GM23338 (cell line): ENCODE measurements at regions not wholly inside any gene's neighbourhood (a gene's known extent, or its start where the extent isn't known, plus 50 kb on each side); places are given as distances from the start of the nearest gene placed in this dataset.

Experiments
- ATAC-seq: fragments of 200-7000 bp; cut with Tn5 transposase; 3 replicates; pipeline ENCODE4 v1.9.1; 2020
- DNase-seq: peaks from one replicate; pipeline ENCODE4 v3.0.0-alpha.2; 2015; ENCODE audit warnings: low spot score
- H2AFZ ChIP-seq: fragments of 200-600 bp; sonication (generic); 2 replicates; pipeline ENCODE4 v1.8.0; 2016; ENCODE audit warnings: antibody characterized with exemption, mild to moderate bottlenecking, moderate library complexity
- H3F3A ChIP-seq: fragments of 200-600 bp; sonication (generic); replicated peaks from 2 replicates; pipeline ENCODE4 v1.8.0; 2017; ENCODE audit warnings: antibody characterized with exemption, mixed run types, low read depth
- H3K27ac ChIP-seq: fragments of 200-600 bp; sonication (generic); 2 replicates; pipeline ENCODE4 v1.6.1; 2016; ENCODE audit warnings: low read depth
- H3K27me3 ChIP-seq: fragments of 200-600 bp; sonication (generic); 2 replicates; pipeline ENCODE4 v1.8.0; 2016; ENCODE audit warnings: mild to moderate bottlenecking, mixed run types, moderate library complexity; ENCODE audit not compliant: insufficient read depth
- H3K36me3 ChIP-seq: fragments of 200-600 bp; sonication (generic); 2 replicates; pipeline ENCODE4 v1.8.0; 2016; ENCODE audit warnings: mild to moderate bottlenecking; ENCODE audit not compliant: insufficient read depth
- H3K4me1 ChIP-seq: fragments of 200-600 bp; sonication (generic); 2 replicates; pipeline ENCODE4 v1.8.0; 2016; ENCODE audit warnings: mild to moderate bottlenecking, moderate library complexity; ENCODE audit not compliant: insufficient read depth
- H3K4me2 ChIP-seq: fragments of 200-600 bp; sonication (generic); 2 replicates; pipeline ENCODE4 v1.7.1; 2017; ENCODE audit warnings: mixed run types
- H3K4me3 ChIP-seq: fragments of 200-600 bp; sonication (generic); 2 replicates; pipeline ENCODE4 v1.6.1; 2016; ENCODE audit warnings: mixed run types
- H3K79me2 ChIP-seq: fragments of 200-600 bp; sonication (generic); replicated peaks from 2 replicates; pipeline ENCODE4 v1.8.0; 2017; ENCODE audit warnings: mild to moderate bottlenecking; ENCODE audit not compliant: insufficient read depth
- H3K9me2 ChIP-seq: fragments of 200-600 bp; sonication (generic); 2 replicates; pipeline ENCODE4 v1.8.0; 2017; ENCODE audit not compliant: insufficient read depth
- H4K20me1 ChIP-seq: fragments of 200-600 bp; sonication (generic); replicated peaks from 2 replicates; pipeline ENCODE4 v1.8.0; 2017; ENCODE audit warnings: mild to moderate bottlenecking; ENCODE audit not compliant: insufficient read depth
- H3K27ac Mint-ChIP-seq: 2 replicates; pipeline ENCODE4 v1.8.0; 2020; ENCODE audit warnings: inconsistent platforms, mild to moderate bottlenecking, moderate library complexity, mixed read lengths
- H3K27me3 Mint-ChIP-seq: 3 replicates; pipeline ENCODE4 v1.8.0; 2022; ENCODE audit warnings: low read depth, mild to moderate bottlenecking, moderate library complexity, mixed read lengths, inconsistent platforms; ENCODE audit not compliant: insufficient read depth, poor library complexity
- H3K36me3 Mint-ChIP-seq: 3 replicates; pipeline ENCODE4 v1.8.0; 2021; ENCODE audit warnings: low read depth, mild to moderate bottlenecking, inconsistent platforms, moderate library complexity, mixed read lengths
- H3K4me1 Mint-ChIP-seq: 3 replicates; pipeline ENCODE4 v1.8.0; 2020; ENCODE audit warnings: mild to moderate bottlenecking, inconsistent platforms, mixed read lengths
- H3K4me3 Mint-ChIP-seq: 3 replicates; pipeline ENCODE4 v1.8.0; 2021; ENCODE audit warnings: moderate library complexity, mild to moderate bottlenecking, inconsistent platforms, mixed read lengths
- H3K9me3 Mint-ChIP-seq: 3 replicates; pipeline ENCODE4 v1.8.0; 2020; ENCODE audit warnings: moderate library complexity, mild to moderate bottlenecking, inconsistent platforms, mixed read lengths
- CREB1 ChIP-seq: fragments of 250-450 bp; sonication (Bioruptor Pico); IDR thresholded peaks from 2 replicates; pipeline ENCODE4 v1.5.0; 2020; ENCODE audit warnings: low read depth, mild to moderate bottlenecking, moderate library complexity
- EZH2 ChIP-seq: fragments of 200-600 bp; sonication (generic); IDR thresholded peaks from one replicate; pipeline ENCODE4 v1.8.0; 2017; ENCODE audit warnings: antibody characterized with exemption, mild to moderate bottlenecking, low read depth; ENCODE audit not compliant: unreplicated experiment
- EZH2phosphoT487 ChIP-seq: fragments of 200-600 bp; sonication (generic); IDR thresholded peaks from one replicate; pipeline ENCODE4 v1.8.1; 2018; ENCODE audit warnings: antibody characterized with exemption; ENCODE audit not compliant: unreplicated experiment
- JUNB ChIP-seq: IDR thresholded peaks from one replicate; pipeline ENCODE4 v1.6.1; 2016; ENCODE audit warnings: antibody characterized with exemption; ENCODE audit not compliant: unreplicated experiment
- POLR2AphosphoS5 ChIP-seq: IDR thresholded peaks from 2 replicates; pipeline ENCODE4 v1.6.1; 2016; ENCODE audit warnings: antibody characterized with exemption, low read depth
- ZNF331 ChIP-seq: fragments of 250-450 bp; sonication (Bioruptor Pico); IDR thresholded peaks from 2 replicates; pipeline ENCODE4 v1.5.0; 2020; ENCODE audit warnings: low read depth, mild to moderate bottlenecking, moderate library complexity
- TF ChIP-seq, protein P1 (sequence below), 2 experiments: fragments of 200-600 bp in 1 of 2; sonication (generic) in 1 of 2; conservative IDR thresholded peaks; 2 replicates each; pipeline versions ENCODE4 v1.5.1 to v1.6.1; 2016 to 2017; ENCODE audit warnings: antibody characterized with exemption in 2 of 2, low read depth in 2 of 2, mild to moderate bottlenecking in 2 of 2, moderate library complexity in 1 of 2
- TF ChIP-seq, protein P2 (sequence below): IDR thresholded peaks from one replicate; pipeline ENCODE4 v1.6.1; 2018; ENCODE audit warnings: antibody characterized with exemption; ENCODE audit not compliant: unreplicated experiment
- TF ChIP-seq, protein P3 (sequence below): fragments of 250-450 bp; sonication (Bioruptor Pico); IDR thresholded peaks from 2 replicates; pipeline ENCODE4 v1.5.0; 2020; ENCODE audit warnings: mild to moderate bottlenecking, moderate library complexity

DNA sequence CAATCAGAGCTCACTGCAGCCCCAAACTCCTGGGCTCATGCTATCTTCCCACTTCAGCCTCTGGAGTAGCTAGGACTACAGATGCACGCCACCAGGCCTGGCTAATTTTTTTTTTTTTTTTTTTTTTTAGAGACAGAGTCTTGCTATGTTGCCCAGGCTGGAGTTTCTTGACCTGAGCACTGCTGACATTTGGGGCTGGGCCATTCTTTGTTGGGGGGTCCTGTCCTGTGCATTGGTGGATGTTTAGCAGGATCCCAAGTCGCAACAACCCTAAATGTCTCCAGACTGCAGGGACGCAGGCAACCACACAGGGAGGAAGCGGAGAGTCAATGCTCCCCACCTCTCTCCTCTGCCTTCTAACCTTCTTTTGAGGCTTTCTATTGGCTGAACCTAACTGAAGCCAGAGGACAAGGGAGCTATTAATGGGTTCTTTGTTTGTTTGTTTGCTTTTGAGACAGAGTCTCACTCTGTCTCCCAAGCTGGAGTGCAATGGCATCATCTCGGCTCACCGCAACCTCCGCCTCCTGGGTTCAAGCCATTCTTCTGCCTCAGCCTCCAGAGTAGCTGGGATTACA, 58.3 kb upstream of the ADGRE5 start:
- H3K27ac Mint-ChIP-seq = no peak overlapping the region
- H3K4me1 Mint-ChIP-seq = peaks cover 9% of the 10 kb centered on the region; the same call in 2 of the 3 replicates

DNA sequence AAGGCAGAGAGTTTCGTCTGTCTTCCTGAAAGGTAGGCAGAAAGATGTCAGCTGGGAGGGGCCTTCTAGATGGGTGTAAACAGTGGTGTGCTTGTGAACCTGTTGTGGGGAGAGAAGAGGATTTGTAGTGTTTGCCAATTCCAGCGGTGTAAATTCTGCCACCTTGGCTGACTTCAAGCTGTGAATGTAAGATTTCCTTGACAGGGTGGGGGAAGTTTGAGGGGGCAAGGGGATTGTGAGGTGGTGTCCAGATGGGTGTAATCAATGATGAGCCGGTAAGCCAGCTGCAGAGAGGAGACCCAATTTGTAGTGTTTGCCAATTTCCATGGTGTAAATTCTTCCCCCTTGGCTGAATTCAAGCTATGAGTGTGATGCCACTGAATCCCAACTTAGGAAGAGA, 61.0 kb upstream of the ADGRE5 start:
- H3K4me1 ChIP-seq = no peaks in the 10 kb centered on the region
- Mint-ChIP-seq H3K4me3 (no peak overlapping the region), H3K9me3 (peaks cover 16% of the 10 kb centered on the region), H3K27ac (no peak overlapping the region), H3K36me3 (peaks cover 7% of the 10 kb centered on the region; the same call in 1 of the 3 replicates), H3K27me3 (peaks cover 16% of the 10 kb centered on the region), H3K4me1 (peaks cover 7% of the 10 kb centered on the region; the same call in 2 of the 3 replicates)
- H3K4me2 ChIP-seq = no peak overlapping the region
- ATAC-seq (no peak), DNase-seq (no peak)
- H3K79me2 ChIP-seq = no peaks in the 10 kb centered on the region
- no peaks in the 10 kb centered on the region for H4K20me1 ChIP-seq
- no peaks in the 10 kb centered on the region for H3F3A ChIP-seq
- no peaks in the 10 kb centered on the region for H3K9me2 ChIP-seq
- H2AFZ ChIP-seq = no peak overlapping the region
- TF ChIP-seq CREB1 (CRISPR knock-in tag) (no peak), POLR2AphosphoS5 (no peak), ZNF331 (CRISPR knock-in tag) (no peak), JUNB (no peak), EZH2 (no peak), EZH2phosphoT487 (no peak)
- TF ChIP-seq, protein P1, sequence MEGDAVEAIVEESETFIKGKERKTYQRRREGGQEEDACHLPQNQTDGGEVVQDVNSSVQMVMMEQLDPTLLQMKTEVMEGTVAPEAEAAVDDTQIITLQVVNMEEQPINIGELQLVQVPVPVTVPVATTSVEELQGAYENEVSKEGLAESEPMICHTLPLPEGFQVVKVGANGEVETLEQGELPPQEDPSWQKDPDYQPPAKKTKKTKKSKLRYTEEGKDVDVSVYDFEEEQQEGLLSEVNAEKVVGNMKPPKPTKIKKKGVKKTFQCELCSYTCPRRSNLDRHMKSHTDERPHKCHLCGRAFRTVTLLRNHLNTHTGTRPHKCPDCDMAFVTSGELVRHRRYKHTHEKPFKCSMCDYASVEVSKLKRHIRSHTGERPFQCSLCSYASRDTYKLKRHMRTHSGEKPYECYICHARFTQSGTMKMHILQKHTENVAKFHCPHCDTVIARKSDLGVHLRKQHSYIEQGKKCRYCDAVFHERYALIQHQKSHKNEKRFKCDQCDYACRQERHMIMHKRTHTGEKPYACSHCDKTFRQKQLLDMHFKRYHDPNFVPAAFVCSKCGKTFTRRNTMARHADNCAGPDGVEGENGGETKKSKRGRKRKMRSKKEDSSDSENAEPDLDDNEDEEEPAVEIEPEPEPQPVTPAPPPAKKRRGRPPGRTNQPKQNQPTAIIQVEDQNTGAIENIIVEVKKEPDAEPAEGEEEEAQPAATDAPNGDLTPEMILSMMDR (conservative IDR thresholded peaks at IDR 0.05; ENCODE audit: low read depth in 2 of 2) = no peak
- TF ChIP-seq, protein P2, sequence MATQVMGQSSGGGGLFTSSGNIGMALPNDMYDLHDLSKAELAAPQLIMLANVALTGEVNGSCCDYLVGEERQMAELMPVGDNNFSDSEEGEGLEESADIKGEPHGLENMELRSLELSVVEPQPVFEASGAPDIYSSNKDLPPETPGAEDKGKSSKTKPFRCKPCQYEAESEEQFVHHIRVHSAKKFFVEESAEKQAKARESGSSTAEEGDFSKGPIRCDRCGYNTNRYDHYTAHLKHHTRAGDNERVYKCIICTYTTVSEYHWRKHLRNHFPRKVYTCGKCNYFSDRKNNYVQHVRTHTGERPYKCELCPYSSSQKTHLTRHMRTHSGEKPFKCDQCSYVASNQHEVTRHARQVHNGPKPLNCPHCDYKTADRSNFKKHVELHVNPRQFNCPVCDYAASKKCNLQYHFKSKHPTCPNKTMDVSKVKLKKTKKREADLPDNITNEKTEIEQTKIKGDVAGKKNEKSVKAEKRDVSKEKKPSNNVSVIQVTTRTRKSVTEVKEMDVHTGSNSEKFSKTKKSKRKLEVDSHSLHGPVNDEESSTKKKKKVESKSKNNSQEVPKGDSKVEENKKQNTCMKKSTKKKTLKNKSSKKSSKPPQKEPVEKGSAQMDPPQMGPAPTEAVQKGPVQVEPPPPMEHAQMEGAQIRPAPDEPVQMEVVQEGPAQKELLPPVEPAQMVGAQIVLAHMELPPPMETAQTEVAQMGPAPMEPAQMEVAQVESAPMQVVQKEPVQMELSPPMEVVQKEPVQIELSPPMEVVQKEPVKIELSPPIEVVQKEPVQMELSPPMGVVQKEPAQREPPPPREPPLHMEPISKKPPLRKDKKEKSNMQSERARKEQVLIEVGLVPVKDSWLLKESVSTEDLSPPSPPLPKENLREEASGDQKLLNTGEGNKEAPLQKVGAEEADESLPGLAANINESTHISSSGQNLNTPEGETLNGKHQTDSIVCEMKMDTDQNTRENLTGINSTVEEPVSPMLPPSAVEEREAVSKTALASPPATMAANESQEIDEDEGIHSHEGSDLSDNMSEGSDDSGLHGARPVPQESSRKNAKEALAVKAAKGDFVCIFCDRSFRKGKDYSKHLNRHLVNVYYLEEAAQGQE = no peak
- TF ChIP-seq, protein P3, sequence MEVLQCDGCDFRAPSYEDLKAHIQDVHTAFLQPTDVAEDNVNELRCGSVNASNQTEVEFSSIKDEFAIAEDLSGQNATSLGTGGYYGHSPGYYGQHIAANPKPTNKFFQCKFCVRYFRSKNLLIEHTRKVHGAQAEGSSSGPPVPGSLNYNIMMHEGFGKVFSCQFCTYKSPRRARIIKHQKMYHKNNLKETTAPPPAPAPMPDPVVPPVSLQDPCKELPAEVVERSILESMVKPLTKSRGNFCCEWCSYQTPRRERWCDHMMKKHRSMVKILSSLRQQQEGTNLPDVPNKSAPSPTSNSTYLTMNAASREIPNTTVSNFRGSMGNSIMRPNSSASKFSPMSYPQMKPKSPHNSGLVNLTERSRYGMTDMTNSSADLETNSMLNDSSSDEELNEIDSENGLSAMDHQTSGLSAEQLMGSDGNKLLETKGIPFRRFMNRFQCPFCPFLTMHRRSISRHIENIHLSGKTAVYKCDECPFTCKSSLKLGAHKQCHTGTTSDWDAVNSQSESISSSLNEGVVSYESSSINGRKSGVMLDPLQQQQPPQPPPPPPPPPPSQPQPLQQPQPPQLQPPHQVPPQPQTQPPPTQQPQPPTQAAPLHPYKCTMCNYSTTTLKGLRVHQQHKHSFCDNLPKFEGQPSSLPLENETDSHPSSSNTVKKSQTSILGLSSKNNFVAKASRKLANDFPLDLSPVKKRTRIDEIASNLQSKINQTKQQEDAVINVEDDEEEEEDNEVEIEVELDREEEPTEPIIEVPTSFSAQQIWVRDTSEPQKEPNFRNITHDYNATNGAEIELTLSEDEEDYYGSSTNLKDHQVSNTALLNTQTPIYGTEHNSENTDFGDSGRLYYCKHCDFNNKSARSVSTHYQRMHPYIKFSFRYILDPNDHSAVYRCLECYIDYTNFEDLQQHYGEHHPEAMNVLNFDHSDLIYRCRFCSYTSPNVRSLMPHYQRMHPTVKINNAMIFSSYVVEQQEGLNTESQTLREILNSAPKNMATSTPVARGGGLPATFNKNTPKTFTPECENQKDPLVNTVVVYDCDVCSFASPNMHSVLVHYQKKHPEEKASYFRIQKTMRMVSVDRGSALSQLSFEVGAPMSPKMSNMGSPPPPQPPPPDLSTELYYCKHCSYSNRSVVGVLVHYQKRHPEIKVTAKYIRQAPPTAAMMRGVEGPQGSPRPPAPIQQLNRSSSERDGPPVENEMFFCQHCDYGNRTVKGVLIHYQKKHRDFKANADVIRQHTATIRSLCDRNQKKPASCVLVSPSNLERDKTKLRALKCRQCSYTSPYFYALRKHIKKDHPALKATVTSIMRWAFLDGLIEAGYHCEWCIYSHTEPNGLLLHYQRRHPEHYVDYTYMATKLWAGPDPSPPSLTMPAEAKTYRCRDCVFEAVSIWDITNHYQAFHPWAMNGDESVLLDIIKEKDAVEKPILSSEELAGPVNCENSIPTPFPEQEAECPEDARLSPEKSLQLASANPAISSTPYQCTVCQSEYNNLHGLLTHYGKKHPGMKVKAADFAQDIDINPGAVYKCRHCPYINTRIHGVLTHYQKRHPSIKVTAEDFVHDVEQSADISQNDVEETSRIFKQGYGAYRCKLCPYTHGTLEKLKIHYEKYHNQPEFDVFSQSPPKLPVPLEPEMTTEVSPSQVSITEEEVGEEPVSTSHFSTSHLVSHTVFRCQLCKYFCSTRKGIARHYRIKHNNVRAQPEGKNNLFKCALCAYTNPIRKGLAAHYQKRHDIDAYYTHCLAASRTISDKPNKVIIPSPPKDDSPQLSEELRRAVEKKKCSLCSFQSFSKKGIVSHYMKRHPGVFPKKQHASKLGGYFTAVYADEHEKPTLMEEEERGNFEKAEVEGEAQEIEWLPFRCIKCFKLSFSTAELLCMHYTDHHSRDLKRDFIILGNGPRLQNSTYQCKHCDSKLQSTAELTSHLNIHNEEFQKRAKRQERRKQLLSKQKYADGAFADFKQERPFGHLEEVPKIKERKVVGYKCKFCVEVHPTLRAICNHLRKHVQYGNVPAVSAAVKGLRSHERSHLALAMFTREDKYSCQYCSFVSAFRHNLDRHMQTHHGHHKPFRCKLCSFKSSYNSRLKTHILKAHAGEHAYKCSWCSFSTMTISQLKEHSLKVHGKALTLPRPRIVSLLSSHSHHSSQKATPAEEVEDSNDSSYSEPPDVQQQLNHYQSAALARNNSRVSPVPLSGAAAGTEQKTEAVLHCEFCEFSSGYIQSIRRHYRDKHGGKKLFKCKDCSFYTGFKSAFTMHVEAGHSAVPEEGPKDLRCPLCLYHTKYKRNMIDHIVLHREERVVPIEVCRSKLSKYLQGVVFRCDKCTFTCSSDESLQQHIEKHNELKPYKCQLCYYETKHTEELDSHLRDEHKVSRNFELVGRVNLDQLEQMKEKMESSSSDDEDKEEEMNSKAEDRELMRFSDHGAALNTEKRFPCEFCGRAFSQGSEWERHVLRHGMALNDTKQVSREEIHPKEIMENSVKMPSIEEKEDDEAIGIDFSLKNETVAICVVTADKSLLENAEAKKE (CRISPR knock-in tag) = no peak
- H3K27ac ChIP-seq = no peak overlapping the region
- no peak overlapping the region for H3K4me3 ChIP-seq
- no peaks in the 10 kb centered on the region for H3K27me3 ChIP-seq
- H3K36me3 ChIP-seq = no peaks in the 10 kb centered on the region

More for the DNA sequence above, 58.3 kb upstream of the ADGRE5 start:
- Histone ChIP-seq H4K20me1 (no peaks in the 10 kb centered on the region), H3K4me2 (no peak overlapping the region), H3K27me3 (no peaks in the 10 kb centered on the region), H3F3A (no peaks in the 10 kb centered on the region), H3K27ac (no peak overlapping the region), H3K9me2 (no peaks in the 10 kb centered on the region), H2AFZ (no peak overlapping the region), H3K4me1 (no peaks in the 10 kb centered on the region), H3K36me3 (no peaks in the 10 kb centered on the region), H3K79me2 (no peaks in the 10 kb centered on the region), H3K4me3 (no peak overlapping the region)
- Mint-ChIP-seq H3K9me3 (peaks cover 16% of the 10 kb centered on the region), H3K4me3 (no peak overlapping the region), H3K27me3 (peaks cover 13% of the 10 kb centered on the region), H3K36me3 (peaks cover 7% of the 10 kb centered on the region; the same call in 1 of the 3 replicates)
- TF ChIP-seq EZH2phosphoT487 (no peak), EZH2 (no peak)
- ATAC-seq = peak; percentile 38; the same call in 2 of the 3 replicates
- no peak for DNase-seq
